ENCODE measurements at regions not wholly inside any gene's neighbourhood (a gene's known extent, or its start where the extent isn't known, plus 50 kb on each side); places are given as distances from the start of the nearest gene placed in this dataset.

DNA sequence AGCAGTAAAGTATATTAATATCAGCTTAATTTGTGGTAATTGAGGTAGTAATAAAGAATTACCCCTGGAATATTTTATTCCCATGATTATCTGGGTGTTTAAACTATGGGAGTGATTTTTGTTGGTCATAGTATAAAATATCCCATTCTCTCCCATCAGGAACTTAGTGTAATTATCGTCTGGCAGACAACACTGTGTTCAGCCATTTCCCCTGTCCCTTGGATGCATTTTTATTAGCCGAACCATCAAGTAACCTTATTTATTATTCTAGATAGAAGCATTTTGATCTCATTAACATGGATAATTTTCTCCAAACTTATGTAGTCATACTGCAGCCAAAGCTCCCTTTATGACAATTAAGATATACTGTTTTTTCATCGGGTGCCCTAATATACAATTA, 320.8 kb downstream of the MAT2B start:
- TF ChIP-seq, protein P1, sequence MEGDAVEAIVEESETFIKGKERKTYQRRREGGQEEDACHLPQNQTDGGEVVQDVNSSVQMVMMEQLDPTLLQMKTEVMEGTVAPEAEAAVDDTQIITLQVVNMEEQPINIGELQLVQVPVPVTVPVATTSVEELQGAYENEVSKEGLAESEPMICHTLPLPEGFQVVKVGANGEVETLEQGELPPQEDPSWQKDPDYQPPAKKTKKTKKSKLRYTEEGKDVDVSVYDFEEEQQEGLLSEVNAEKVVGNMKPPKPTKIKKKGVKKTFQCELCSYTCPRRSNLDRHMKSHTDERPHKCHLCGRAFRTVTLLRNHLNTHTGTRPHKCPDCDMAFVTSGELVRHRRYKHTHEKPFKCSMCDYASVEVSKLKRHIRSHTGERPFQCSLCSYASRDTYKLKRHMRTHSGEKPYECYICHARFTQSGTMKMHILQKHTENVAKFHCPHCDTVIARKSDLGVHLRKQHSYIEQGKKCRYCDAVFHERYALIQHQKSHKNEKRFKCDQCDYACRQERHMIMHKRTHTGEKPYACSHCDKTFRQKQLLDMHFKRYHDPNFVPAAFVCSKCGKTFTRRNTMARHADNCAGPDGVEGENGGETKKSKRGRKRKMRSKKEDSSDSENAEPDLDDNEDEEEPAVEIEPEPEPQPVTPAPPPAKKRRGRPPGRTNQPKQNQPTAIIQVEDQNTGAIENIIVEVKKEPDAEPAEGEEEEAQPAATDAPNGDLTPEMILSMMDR (IDR thresholded peaks at IDR 0.05) = no peak
- no peak for TF ChIP-seq ZFX (IDR thresholded peaks at IDR 0.05; ENCODE audit: borderline replicate concordance)
